H9 (cell line): ENCODE measurements at regions not wholly inside any gene's neighbourhood (a gene's known extent, or its start where the extent isn't known, plus 50 kb on each side); places are given as distances from the start of the nearest gene placed in this dataset.

Source experiments
- DNase-seq: peaks from one replicate; pipeline ENCODE4 v3.0.0-alpha.2; 2017
- H2AFZ ChIP-seq: one replicate; pipeline ENCODE4 v1.6.1; 2013; ENCODE audit warnings: mild to moderate bottlenecking, low read length, control low read depth, moderate library complexity
- H2AK5ac ChIP-seq: 2 replicates; pipeline ENCODE4 v1.6.1; 2013; ENCODE audit warnings: low read length, control low read depth, mixed read lengths; ENCODE audit not compliant: insufficient read length
- H2BK120ac ChIP-seq: one replicate; pipeline ENCODE4 v1.6.1; 2013; ENCODE audit warnings: low read depth, mild to moderate bottlenecking, low read length, control low read depth, inconsistent platforms; ENCODE audit not compliant: poor library complexity, severe bottlenecking
- H2BK12ac ChIP-seq: 2 replicates; pipeline ENCODE4 v1.6.1; 2013; ENCODE audit warnings: low read length, control low read depth, mixed read lengths, low read depth; ENCODE audit not compliant: insufficient read length
- H2BK15ac ChIP-seq: 2 replicates; pipeline ENCODE4 v1.6.1; 2013; ENCODE audit warnings: low read depth, low read length, control low read depth
- H2BK20ac ChIP-seq: one replicate; pipeline ENCODE4 v1.6.1; 2013; ENCODE audit warnings: low read depth, mild to moderate bottlenecking, low read length, control low read depth, inconsistent platforms; ENCODE audit not compliant: poor library complexity, severe bottlenecking
- H2BK5ac ChIP-seq: 2 replicates; pipeline ENCODE4 v1.6.1; 2013; ENCODE audit warnings: low read length, control low read depth, mixed read lengths; ENCODE audit not compliant: insufficient read length
- H3K14ac ChIP-seq: 2 replicates; pipeline ENCODE4 v1.6.1; 2013; ENCODE audit warnings: low read length, control low read depth; ENCODE audit not compliant: insufficient read depth
- H3K18ac ChIP-seq: 2 replicates; pipeline ENCODE4 v1.6.1; 2013; ENCODE audit warnings: low read depth, mild to moderate bottlenecking, mixed read lengths, low read length, control low read depth; ENCODE audit not compliant: insufficient read length
- H3K23ac ChIP-seq: 2 replicates; pipeline ENCODE4 v1.6.1; 2013; ENCODE audit warnings: low read length, control low read depth, mixed read lengths, low read depth; ENCODE audit not compliant: insufficient read length
- H3K23me2 ChIP-seq: 2 replicates; pipeline ENCODE4 v1.6.1; 2013; ENCODE audit warnings: low read depth, mild to moderate bottlenecking, mixed read lengths, low read length, control low read depth; ENCODE audit not compliant: insufficient read length, poor library complexity, severe bottlenecking
- H3K27ac ChIP-seq: 2 replicates; pipeline ENCODE4 v1.5.1; 2013; ENCODE audit warnings: low read length, control low read depth, mixed read lengths, low read depth; ENCODE audit not compliant: insufficient read length
- H3K27me3 ChIP-seq: 2 replicates; pipeline ENCODE4 v1.6.1; 2013; ENCODE audit warnings: low read length, control low read depth, inconsistent platforms; ENCODE audit not compliant: insufficient read depth
- H3K4ac ChIP-seq: 2 replicates; pipeline ENCODE4 v1.6.1; 2013; ENCODE audit warnings: low read depth, mild to moderate bottlenecking, control low read depth, inconsistent platforms, low read length, moderate library complexity
- H3K4me1 ChIP-seq: 2 replicates; pipeline ENCODE4 v1.6.1; 2013; ENCODE audit warnings: low read length, control low read depth, inconsistent platforms; ENCODE audit not compliant: insufficient read depth
- H3K4me2 ChIP-seq: 2 replicates; pipeline ENCODE4 v1.6.1; 2013; ENCODE audit warnings: low read length, control low read depth, mixed read lengths; ENCODE audit not compliant: insufficient read length, insufficient read depth
- H3K56ac ChIP-seq: 2 replicates; pipeline ENCODE4 v1.6.1; 2013; ENCODE audit warnings: low read depth, mild to moderate bottlenecking, mixed read lengths, low read length, control low read depth; ENCODE audit not compliant: insufficient read length
- H3K79me1 ChIP-seq: 2 replicates; pipeline ENCODE4 v1.6.1; 2013; ENCODE audit warnings: low read depth, mild to moderate bottlenecking, moderate library complexity, low read length, control low read depth, inconsistent platforms; ENCODE audit not compliant: insufficient read depth, poor library complexity, severe bottlenecking
- H3K79me2 ChIP-seq: 2 replicates; pipeline ENCODE4 v1.6.1; 2013; ENCODE audit warnings: low read length, control low read depth, inconsistent platforms; ENCODE audit not compliant: insufficient read depth
- H3K9ac ChIP-seq: 2 replicates; pipeline ENCODE4 v1.6.1; 2013; ENCODE audit warnings: low read length, control low read depth, mixed read lengths; ENCODE audit not compliant: insufficient read length; ENCODE audit errors: extremely low read depth
- H3K9me3 ChIP-seq: one replicate; pipeline ENCODE4 v1.6.1; 2013; ENCODE audit warnings: low read depth, low read length, inconsistent platforms; ENCODE audit not compliant: control insufficient read depth
- H3T11ph ChIP-seq: one replicate; pipeline ENCODE4 v1.6.1; 2013; ENCODE audit warnings: mild to moderate bottlenecking, low read length, control low read depth, inconsistent platforms
- H4K20me1 ChIP-seq: one replicate; pipeline ENCODE4 v1.6.1; 2013; ENCODE audit not compliant: control insufficient read depth, insufficient read length, insufficient read depth
- H4K5ac ChIP-seq: 2 replicates; pipeline ENCODE4 v1.6.1; 2013; ENCODE audit warnings: low read depth, mild to moderate bottlenecking, mixed read lengths, low read length, control low read depth; ENCODE audit not compliant: insufficient read length
- H4K8ac ChIP-seq: replicated peaks from 2 replicates; pipeline ENCODE4 v1.6.1; 2013; ENCODE audit warnings: low read length, control low read depth, mixed read lengths, low read depth; ENCODE audit not compliant: insufficient read length
- H4K91ac ChIP-seq: 2 replicates; pipeline ENCODE4 v1.6.1; 2013; ENCODE audit warnings: low read depth, mild to moderate bottlenecking, moderate library complexity, mixed read lengths, low read length, control low read depth; ENCODE audit not compliant: insufficient read length
- H3K27ac Mint-ChIP-seq, 3 experiments: 2 replicates in 2 of 3; 3 replicates in 1 of 3; pipeline ENCODE4 v1.8.0; 2020 to 2021; ENCODE audit warnings: mixed read lengths in 3 of 3, mild to moderate bottlenecking in 1 of 3, moderate library complexity in 1 of 3
- H3K27me3 Mint-ChIP-seq: 2 replicates; pipeline ENCODE4 v1.8.0; 2021; ENCODE audit warnings: low read depth, mild to moderate bottlenecking, moderate library complexity, mixed read lengths
- H3K36me3 Mint-ChIP-seq, 3 experiments: 2 replicates in 2 of 3; 3 replicates in 1 of 3; pipeline ENCODE4 v1.8.0; 2020 to 2021; ENCODE audit warnings: low read depth in 3 of 3, mixed read lengths in 3 of 3; ENCODE audit not compliant: insufficient read depth in 1 of 3
- H3K4me1 Mint-ChIP-seq, 2 experiments: 2 replicates each; pipeline ENCODE4 v1.8.0; 2020; ENCODE audit warnings: mixed read lengths in 2 of 2
- H3K4me3 Mint-ChIP-seq, 2 experiments: 2 replicates in 1 of 2; 3 replicates in 1 of 2; pipeline ENCODE4 v1.8.0; 2020 to 2021; ENCODE audit warnings: mild to moderate bottlenecking in 2 of 2, mixed read lengths in 2 of 2, moderate library complexity in 1 of 2
- H3K9me3 Mint-ChIP-seq, 2 experiments: 2 replicates in 1 of 2; 3 replicates in 1 of 2; pipeline ENCODE4 v1.8.0; 2020; ENCODE audit warnings: mild to moderate bottlenecking in 2 of 2, mixed read lengths in 2 of 2, moderate library complexity in 1 of 2
- CTCF ChIP-seq: fragments of 200-600 bp; sonication (generic); conservative IDR thresholded peaks from 3 replicates; pipeline ENCODE4 v1.8.0; 2021; ENCODE audit warnings: antibody characterized with exemption, mild to moderate bottlenecking
- WGBS: extraction: QIAGEN DNeasy Blood & Tissue Kit; methylation state at CpG from one replicate; pipeline ENCODE4 v1.1.7; 2013; ENCODE audit warnings: missing lambda C conversion rate, low lambda C conversion rate, mixed read lengths; ENCODE audit not compliant: insufficient read length; ENCODE audit errors: extremely low coverage; 5-methylcytosine and 5-hydroxymethylcytosine counted together

GRCh38 chr7:119842337-119842736 is 430.6 kb upstream of the KCND2 start:
- no peak overlapping the region for H2AK5ac ChIP-seq
- Mint-ChIP-seq H3K27me3 (no peaks in the 10 kb centered on the region), H3K4me3 (no peak overlapping the region), H3K4me1 (peaks cover 13 to 16% of the 10 kb centered on the region in 2 experiments), H3K9me3 (peaks cover 8 to 26% of the 10 kb centered on the region in 2 experiments; a peak in 4 of 5 replicates), H3K27ac (no peak overlapping the region), H3K36me3 (peaks cover 9 to 24% (median 12%) of the 10 kb centered on the region in 3 experiments)
- no peak overlapping the region for H3K4ac ChIP-seq
- no peak overlapping the region for H3T11ph ChIP-seq
- H2BK12ac ChIP-seq, result no peak overlapping the region
- no peak overlapping the region for H3K23ac ChIP-seq
- no peak overlapping the region for H3K9ac ChIP-seq
- H2BK20ac ChIP-seq, result no peak overlapping the region
- no peak overlapping the region for H2BK120ac ChIP-seq
- no peak overlapping the region for H3K27ac ChIP-seq
- H4K91ac ChIP-seq, result no peak overlapping the region
- H3K27me3 ChIP-seq, result no peaks in the 10 kb centered on the region
- no peaks in the 10 kb centered on the region for H3K9me3 ChIP-seq
- no peaks in the 10 kb centered on the region for H3K79me1 ChIP-seq
- no peaks in the 10 kb centered on the region; the same call in 1 of the 2 replicates for H3K4me1 ChIP-seq
- H3K23me2 ChIP-seq, result no peaks in the 10 kb centered on the region
- H3K4me2 ChIP-seq, result no peak overlapping the region
- H3K79me2 ChIP-seq, result no peaks in the 10 kb centered on the region
- H3K14ac ChIP-seq, result no peak overlapping the region
- H3K18ac ChIP-seq, result no peak overlapping the region
- H3K56ac ChIP-seq, result no peak overlapping the region
- H2BK5ac ChIP-seq, result no peak overlapping the region
- H4K8ac ChIP-seq, result no peak overlapping the region
- H2AFZ ChIP-seq, result no peak overlapping the region
- DNase-seq, result no peak
- H4K20me1 ChIP-seq, result no peaks in the 10 kb centered on the region
- TF ChIP-seq CTCF, result no peak
- no CpG with 5 or more reads among the region's 1 CpG for WGBS
- H2BK15ac ChIP-seq, result no peak overlapping the region
- H4K5ac ChIP-seq, result no peak overlapping the region
